Activated T-helper 1 cell treated with anti-CD3 and anti-CD28 coated beads, Interleukin-12 subunit alpha, Interleukin-12 subunit beta, Interleukin-2, Interleukin-4 antibody, amounts not matched to agents 30 ng/mL and 10 ng/mL and 1 ng/mL, durations not matched to agents 14 hours and 24 hours and 36 hours (primary cell): ENCODE measurements at regions not wholly inside any gene's neighbourhood (a gene's known extent, or its start where the extent isn't known, plus 50 kb on each side); places are given as distances from the start of the nearest gene placed in this dataset.

Experiments used
- DNase-seq: peaks from one replicate; pipeline ENCODE4 v3.0.0; 2021; ENCODE audit warnings: low spot score
- H3K27ac Mint-ChIP-seq: one replicate; pipeline ENCODE4 v1.8.0; 2021; ENCODE audit warnings: mild to moderate bottlenecking, mixed read lengths
- H3K27me3 Mint-ChIP-seq: one replicate; pipeline ENCODE4 v1.8.0; 2022; ENCODE audit warnings: mild to moderate bottlenecking, moderate library complexity, mixed read lengths; ENCODE audit not compliant: insufficient read depth
- H3K36me3 Mint-ChIP-seq: one replicate; pipeline ENCODE4 v1.8.0; 2021; ENCODE audit warnings: low read depth, mixed read lengths
- H3K4me1 Mint-ChIP-seq: one replicate; pipeline ENCODE4 v1.8.0; 2021; ENCODE audit warnings: low read depth, mixed read lengths
- H3K4me3 Mint-ChIP-seq: one replicate; pipeline ENCODE4 v1.8.0; 2021; ENCODE audit warnings: mild to moderate bottlenecking, moderate library complexity, mixed read lengths
- H3K9me3 Mint-ChIP-seq: one replicate; pipeline ENCODE4 v1.8.0; 2021; ENCODE audit warnings: mixed read lengths
- intact Hi-C: fragments of 100-400 bp; cut with micrococcal nuclease; formaldehyde crosslinking; loops from one replicate; pipeline ENCODE4 v1.15.1; 2024

DNA sequence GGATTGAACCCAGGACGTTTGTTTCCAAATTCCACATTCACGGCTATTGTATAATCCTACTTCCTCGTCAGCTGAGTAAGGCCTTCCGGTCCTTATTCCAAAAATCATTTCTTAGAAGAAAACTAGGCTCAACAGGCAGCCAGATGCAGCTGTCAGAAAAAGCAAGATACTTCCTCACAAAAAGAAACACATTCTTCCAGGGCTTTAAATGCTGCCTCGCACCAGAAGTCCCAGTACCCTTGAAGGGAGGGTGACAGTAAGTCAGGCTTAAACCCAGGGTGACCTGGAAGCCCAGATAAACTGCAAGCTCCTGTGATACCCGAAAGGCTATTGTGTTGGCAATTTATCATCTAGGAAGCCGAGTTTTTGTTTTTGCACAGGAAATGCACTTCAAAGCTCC lies 414.0 kb downstream of the NFIB start:
- no peaks in the 10 kb centered on the region for H3K36me3 Mint-ChIP-seq
- H3K27ac Mint-ChIP-seq = no peak overlapping the region

DNA sequence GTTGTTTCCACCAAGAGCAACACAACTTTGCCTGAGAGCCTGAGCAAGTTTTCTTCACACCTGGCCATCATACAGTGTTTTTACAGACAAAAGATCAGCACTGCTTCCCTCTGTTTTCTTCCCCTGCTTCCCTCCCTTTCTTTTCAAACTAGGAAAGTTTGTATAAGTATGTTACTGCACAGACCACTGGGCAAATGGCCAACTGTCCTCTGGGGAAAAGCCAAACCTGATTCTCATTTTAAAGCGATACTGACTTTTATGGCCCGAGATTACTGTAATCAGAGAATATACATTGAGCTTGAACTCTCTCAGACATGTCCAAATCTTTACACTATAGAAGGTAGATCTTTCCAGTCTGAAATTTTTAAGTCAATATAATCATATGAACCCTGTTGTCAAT lies 415.0 kb downstream of the NFIB start:
- no peaks in the 10 kb centered on the region for H3K9me3 Mint-ChIP-seq
- no peaks in the 10 kb centered on the region for H3K36me3 Mint-ChIP-seq
- intact Hi-C loops = no loop called here
- no peak overlapping the region for H3K27ac Mint-ChIP-seq
- no peak for DNase-seq
- H3K4me1 Mint-ChIP-seq = no peaks in the 10 kb centered on the region
- H3K27me3 Mint-ChIP-seq = no peaks in the 10 kb centered on the region
- H3K4me3 Mint-ChIP-seq = no peak overlapping the region

More for the DNA sequence above, 414.0 kb downstream of the NFIB start:
- no peaks in the 10 kb centered on the region for H3K4me1 Mint-ChIP-seq
- no peak overlapping the region for H3K4me3 Mint-ChIP-seq
- intact Hi-C loops = loop anchor here (5.0 kb wide), 1 partner anchor 33 kb away; no protein-coding TSS in a partner anchor
- H3K9me3 Mint-ChIP-seq = no peaks in the 10 kb centered on the region
- DNase-seq = no peak
- H3K27me3 Mint-ChIP-seq = no peaks in the 10 kb centered on the region

- H3K27me3 Mint-ChIP-seq = no peaks in the 10 kb centered on the region
Measured at GRCh38 chr9:13896922-13897835, 416.8 kb downstream of the NFIB start.

DNA sequence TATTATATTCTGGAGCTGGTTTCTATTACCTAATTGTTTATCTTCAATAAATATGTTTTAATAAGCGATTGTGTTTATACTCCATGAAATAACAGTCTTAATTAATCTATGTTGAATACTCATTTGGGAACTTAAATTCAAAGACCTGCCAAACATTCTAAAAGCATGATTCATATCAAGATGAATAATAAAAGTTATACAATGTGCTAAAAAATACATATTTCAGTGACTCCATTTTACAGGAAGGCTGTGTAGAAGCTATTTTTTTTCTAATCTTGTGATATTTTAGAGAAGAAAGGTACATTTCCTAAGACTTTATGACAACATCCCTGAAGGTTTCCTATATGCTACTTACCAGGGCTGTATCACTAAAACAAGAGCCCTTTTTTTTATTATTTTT lies 417.9 kb downstream of the NFIB start:
- Mint-ChIP-seq H3K27ac (no peak overlapping the region), H3K9me3 (peaks cover 5% of the 10 kb centered on the region), H3K4me1 (no peaks in the 10 kb centered on the region), H3K36me3 (no peaks in the 10 kb centered on the region), H3K4me3 (no peak overlapping the region), H3K27me3 (no peaks in the 10 kb centered on the region)
- intact Hi-C loops = no loop called here
- DNase-seq = no peak

More at GRCh38 chr9:13896922-13897835, 416.8 kb downstream of the NFIB start:
- H3K4me1 Mint-ChIP-seq = no peaks in the 10 kb centered on the region
- no peak overlapping the region for H3K4me3 Mint-ChIP-seq
- H3K27ac Mint-ChIP-seq = no peak overlapping the region
- H3K9me3 Mint-ChIP-seq = peaks cover 2% of the 10 kb centered on the region
- no peaks in the 10 kb centered on the region for H3K36me3 Mint-ChIP-seq
- intact Hi-C loops = no loop called here
- DNase-seq = no peak

- no peak for DNase-seq
- no peaks in the 10 kb centered on the region for H3K27me3 Mint-ChIP-seq
- no peak overlapping the region for H3K27ac Mint-ChIP-seq
- H3K9me3 Mint-ChIP-seq = peaks cover 9% of the 10 kb centered on the region
- H3K4me1 Mint-ChIP-seq = no peaks in the 10 kb centered on the region
- H3K4me3 Mint-ChIP-seq = no peak overlapping the region
- H3K36me3 Mint-ChIP-seq = no peaks in the 10 kb centered on the region
- intact Hi-C loops = no loop called here
Measured at GRCh38 chr9:13885258-13885657, 428.7 kb downstream of the NFIB start.

- intact Hi-C loops = no loop called here
- no peaks in the 10 kb centered on the region for H3K36me3 Mint-ChIP-seq
Measured at GRCh38 chr9:13879981-13880380, 434.0 kb downstream of the NFIB start.

GRCh38 chr9:13879011-13879410 lies 434.9 kb downstream of the NFIB start:
- no peak for DNase-seq
- no peaks in the 10 kb centered on the region for H3K36me3 Mint-ChIP-seq
- intact Hi-C loops = no loop called here
- H3K4me1 Mint-ChIP-seq = no peaks in the 10 kb centered on the region
- H3K9me3 Mint-ChIP-seq = peaks cover 11% of the 10 kb centered on the region
- no peak overlapping the region for H3K4me3 Mint-ChIP-seq
- no peaks in the 10 kb centered on the region for H3K27me3 Mint-ChIP-seq
- H3K27ac Mint-ChIP-seq = no peak overlapping the region

More at GRCh38 chr9:13879981-13880380, 434.0 kb downstream of the NFIB start:
- peaks cover 5% of the 10 kb centered on the region for H3K9me3 Mint-ChIP-seq
- H3K4me3 Mint-ChIP-seq = no peak overlapping the region
- H3K27me3 Mint-ChIP-seq = no peaks in the 10 kb centered on the region
- H3K4me1 Mint-ChIP-seq = no peaks in the 10 kb centered on the region
- H3K27ac Mint-ChIP-seq = no peak overlapping the region
- no peak for DNase-seq

DNA sequence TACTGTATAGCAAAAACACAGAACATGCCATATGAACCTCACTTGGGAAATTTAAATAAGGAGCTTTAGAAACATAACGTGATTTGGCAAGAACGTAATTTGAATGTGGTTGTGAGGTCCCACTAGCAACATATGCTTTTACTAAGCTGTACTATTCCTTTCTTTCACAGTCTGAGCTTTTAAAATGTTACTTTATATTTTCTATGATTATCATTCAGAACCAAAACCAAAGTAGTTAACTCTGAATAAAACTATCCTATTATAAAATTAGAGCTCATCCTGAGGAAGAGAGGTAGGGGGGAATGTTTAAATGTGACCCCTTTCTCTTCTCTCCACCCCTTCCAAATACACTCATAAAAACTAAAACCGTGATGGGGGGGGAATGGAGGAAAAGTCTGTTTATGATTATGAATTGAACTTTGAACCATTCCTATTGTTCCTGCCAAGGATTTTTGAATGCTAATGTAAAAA lies 435.7 kb downstream of the NFIB start:
- H3K36me3 Mint-ChIP-seq = no peaks in the 10 kb centered on the region
- no peak for DNase-seq
- H3K27ac Mint-ChIP-seq = no peak overlapping the region
- intact Hi-C loops = no loop called here
- no peaks in the 10 kb centered on the region for H3K27me3 Mint-ChIP-seq
- H3K9me3 Mint-ChIP-seq = peaks cover 15% of the 10 kb centered on the region
- no peak overlapping the region for H3K4me3 Mint-ChIP-seq
- H3K4me1 Mint-ChIP-seq = no peaks in the 10 kb centered on the region

DNA sequence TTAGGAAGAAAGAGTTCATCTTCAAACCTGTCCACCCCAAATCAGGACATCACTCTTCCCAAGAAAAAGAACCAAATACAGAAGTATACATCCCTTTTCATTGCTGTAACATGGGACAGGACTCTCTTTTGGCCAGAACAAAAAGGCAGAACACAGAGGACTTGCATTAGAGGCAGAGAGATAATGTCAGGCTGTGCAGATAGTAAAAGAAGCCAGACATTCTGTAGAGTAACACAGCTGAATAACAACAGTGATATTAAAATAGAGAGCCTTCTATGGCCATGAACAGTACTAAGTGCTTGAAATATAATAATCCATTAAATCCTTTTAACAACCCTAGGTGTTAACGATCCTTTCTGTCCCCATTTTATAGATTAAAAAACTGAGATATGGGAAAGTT lies 437.2 kb downstream of the NFIB start:
- Mint-ChIP-seq H3K4me3 (no peak overlapping the region), H3K27me3 (no peaks in the 10 kb centered on the region), H3K27ac (no peak overlapping the region), H3K36me3 (no peaks in the 10 kb centered on the region), H3K9me3 (peaks cover 13% of the 10 kb centered on the region), H3K4me1 (no peaks in the 10 kb centered on the region)
- intact Hi-C loops = no loop called here
- DNase-seq = no peak

- no peak overlapping the region for H3K4me3 Mint-ChIP-seq
- no peaks in the 10 kb centered on the region for H3K36me3 Mint-ChIP-seq
- no peaks in the 10 kb centered on the region for H3K4me1 Mint-ChIP-seq
- H3K27ac Mint-ChIP-seq = no peak overlapping the region
- DNase-seq = no peak
- H3K9me3 Mint-ChIP-seq = peaks cover 17% of the 10 kb centered on the region
- no peaks in the 10 kb centered on the region for H3K27me3 Mint-ChIP-seq
- intact Hi-C loops = no loop called here
Measured at GRCh38 chr9:13873203-13873602, 440.7 kb downstream of the NFIB start.

- no peak for DNase-seq
- Mint-ChIP-seq H3K4me1 (no peaks in the 10 kb centered on the region), H3K36me3 (no peaks in the 10 kb centered on the region), H3K27me3 (no peaks in the 10 kb centered on the region), H3K9me3 (peaks cover 7% of the 10 kb centered on the region), H3K27ac (no peak overlapping the region), H3K4me3 (no peak overlapping the region)
- intact Hi-C loops = loop anchor here (5.0 kb wide), 1 partner anchor 34 kb away; no protein-coding TSS in a partner anchor
Measured at GRCh38 chr9:13868336-13868735, 445.6 kb downstream of the NFIB start.

DNA sequence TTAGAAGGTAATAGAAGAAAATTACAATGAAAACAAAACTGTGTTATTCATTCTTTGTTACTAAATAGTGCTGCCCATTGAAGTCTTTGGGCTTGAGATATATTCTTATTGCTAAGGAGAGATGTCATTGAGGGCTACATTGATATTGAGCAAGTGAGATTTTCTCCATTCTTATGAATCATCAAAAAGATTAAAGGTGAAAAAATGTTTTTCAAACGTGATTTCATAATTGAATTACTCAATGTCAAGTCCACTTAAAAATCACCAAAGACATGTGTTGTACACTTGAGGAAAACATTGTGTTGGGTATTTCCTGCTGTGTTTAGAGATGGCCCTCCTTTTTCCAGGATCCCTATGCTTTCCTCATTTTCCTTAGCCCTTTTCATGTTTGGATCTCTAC lies 448.1 kb downstream of the NFIB start:
- Mint-ChIP-seq H3K27me3 (no peaks in the 10 kb centered on the region), H3K27ac (no peak overlapping the region), H3K9me3 (peaks cover 4% of the 10 kb centered on the region), H3K4me1 (no peaks in the 10 kb centered on the region), H3K4me3 (no peak overlapping the region), H3K36me3 (no peaks in the 10 kb centered on the region)
- intact Hi-C loops = loop anchor here (5.0 kb wide), 1 partner anchor 36 kb away; no protein-coding TSS in a partner anchor
- no peak for DNase-seq

- DNase-seq = no peak
- no peaks in the 10 kb centered on the region for H3K36me3 Mint-ChIP-seq
- H3K4me1 Mint-ChIP-seq = no peaks in the 10 kb centered on the region
- no peak overlapping the region for H3K27ac Mint-ChIP-seq
- intact Hi-C loops = no loop called here
- no peak overlapping the region for H3K4me3 Mint-ChIP-seq
- H3K9me3 Mint-ChIP-seq = no peaks in the 10 kb centered on the region
- H3K27me3 Mint-ChIP-seq = no peaks in the 10 kb centered on the region
Measured at GRCh38 chr9:13863112-13863511, 450.8 kb downstream of the NFIB start.
